Immature natural killer cell (primary cell): ENCODE measurements at regions not wholly inside any gene's neighbourhood (a gene's known extent, or its start where the extent isn't known, plus 50 kb on each side); places are given as distances from the start of the nearest gene placed in this dataset.

Source experiments
- DNase-seq, 3 donors: peaks; one replicate each; pipeline ENCODE4 v3.0.0; 2022; ENCODE audit warnings: mixed read lengths in 1 of 3
- H3K27ac Mint-ChIP-seq, 6 donors: one replicate each; pipeline ENCODE4 v1.8.0; 2020; ENCODE audit warnings: mixed read lengths in 6 of 6, mild to moderate bottlenecking in 5 of 6, inconsistent platforms in 4 of 6, moderate library complexity in 3 of 6
- H3K27me3 Mint-ChIP-seq, 3 donors: one replicate each; pipeline ENCODE4 v1.8.0; 2020 to 2021; ENCODE audit warnings: low read depth in 3 of 3, mild to moderate bottlenecking in 3 of 3, mixed read lengths in 3 of 3, moderate library complexity in 3 of 3, inconsistent platforms in 1 of 3
- H3K36me3 Mint-ChIP-seq, 3 donors: one replicate each; pipeline ENCODE4 v1.8.0; 2020; ENCODE audit warnings: mixed read lengths in 3 of 3, inconsistent platforms in 2 of 3, mild to moderate bottlenecking in 2 of 3
- H3K4me1 Mint-ChIP-seq, 2 donors: one replicate each; pipeline ENCODE4 v1.8.0; 2020; ENCODE audit warnings: inconsistent platforms in 2 of 2, mild to moderate bottlenecking in 2 of 2, mixed read lengths in 2 of 2, moderate library complexity in 1 of 2
- H3K4me3 Mint-ChIP-seq, 5 donors: one replicate each; pipeline ENCODE4 v1.8.0; 2020; ENCODE audit warnings: mild to moderate bottlenecking in 5 of 5, mixed read lengths in 5 of 5, inconsistent platforms in 3 of 5, moderate library complexity in 3 of 5
- H3K9me3 Mint-ChIP-seq, 6 donors: one replicate each; pipeline ENCODE4 v1.8.0; 2020; ENCODE audit warnings: mild to moderate bottlenecking in 6 of 6, mixed read lengths in 6 of 6, inconsistent platforms in 4 of 6, moderate library complexity in 3 of 6

- Mint-ChIP-seq H3K27ac (no peak overlapping the region), H3K4me3 (no peak overlapping the region), H3K36me3 (no peaks in the 10 kb centered on the region), H3K27me3 (no peaks in the 10 kb centered on the region), H3K4me1 (no peaks in the 10 kb centered on the region), H3K9me3 (peaks cover 0 to 13% (median 6%) of the 10 kb centered on the region in 6 donors)
- no peak for DNase-seq
These were observed 133.7 kb upstream of the POU1F1 start for GRCh38 chr3:87410110-87410509.

GRCh38 chr3:87398168-87398801 lies 121.9 kb upstream of the POU1F1 start:
- DNase-seq: no peak
- Mint-ChIP-seq H3K4me1 (no peaks in the 10 kb centered on the region), H3K36me3 (no peaks in the 10 kb centered on the region), H3K9me3 (peaks cover 0 to 13% (median 8%) of the 10 kb centered on the region in 6 donors), H3K27me3 (peaks cover 0 to 2% (median 0%) of the 10 kb centered on the region in 3 donors), H3K4me3 (no peak overlapping the region), H3K27ac (no peak overlapping the region)

GRCh38 chr3:87397211-87397610 lies 120.8 kb upstream of the POU1F1 start:
- Mint-ChIP-seq H3K9me3 (peaks cover 0 to 13% (median 9%) of the 10 kb centered on the region in 6 donors), H3K27me3 (peaks cover 0 to 2% (median 0%) of the 10 kb centered on the region in 3 donors)

GRCh38 chr3:87390821-87391220 lies 114.4 kb upstream of the POU1F1 start:
- Mint-ChIP-seq H3K4me3 (no peak overlapping the region), H3K27me3 (no peaks in the 10 kb centered on the region), H3K36me3 (no peaks in the 10 kb centered on the region), H3K4me1 (no peaks in the 10 kb centered on the region), H3K27ac (no peak overlapping the region), H3K9me3 (peaks cover 0 to 10% (median 5%) of the 10 kb centered on the region in 6 donors)
- no peak for DNase-seq

More at GRCh38 chr3:87397211-87397610, 120.8 kb upstream of the POU1F1 start:
- no peak for DNase-seq
- no peak overlapping the region for H3K4me3 Mint-ChIP-seq
- H3K36me3 Mint-ChIP-seq: no peaks in the 10 kb centered on the region
- no peaks in the 10 kb centered on the region for H3K4me1 Mint-ChIP-seq
- H3K27ac Mint-ChIP-seq: no peak overlapping the region

GRCh38 chr3:87390353-87390752 lies 114.0 kb upstream of the POU1F1 start:
- DNase-seq: no peak
- Mint-ChIP-seq H3K4me1 (no peaks in the 10 kb centered on the region), H3K27me3 (peaks cover 0 to 2% (median 0%) of the 10 kb centered on the region in 3 donors), H3K4me3 (no peak overlapping the region), H3K36me3 (no peaks in the 10 kb centered on the region), H3K9me3 (peaks cover 0 to 10% (median 5%) of the 10 kb centered on the region in 6 donors), H3K27ac (no peak overlapping the region)

GRCh38 chr3:87375231-87375682 lies 98.9 kb upstream of the POU1F1 start:
- Mint-ChIP-seq H3K27ac (no peak overlapping the region), H3K9me3 (no peaks in the 10 kb centered on the region), H3K4me1 (no peaks in the 10 kb centered on the region), H3K4me3 (no peak overlapping the region), H3K36me3 (no peaks in the 10 kb centered on the region), H3K27me3 (peaks cover 0 to 8% (median 2%) of the 10 kb centered on the region in 3 donors)
- DNase-seq: no peak

GRCh38 chr3:87370007-87370406 lies 93.6 kb upstream of the POU1F1 start:
- Mint-ChIP-seq H3K27me3 (peaks cover 1 to 10% (median 2%) of the 10 kb centered on the region in 3 donors), H3K4me3 (no peak overlapping the region), H3K36me3 (no peaks in the 10 kb centered on the region), H3K9me3 (no peaks in the 10 kb centered on the region), H3K4me1 (no peaks in the 10 kb centered on the region), H3K27ac (no peak overlapping the region)
- DNase-seq: no peak

- Mint-ChIP-seq H3K27me3 (peaks cover 1 to 5% (median 1%) of the 10 kb centered on the region in 3 donors), H3K36me3 (no peaks in the 10 kb centered on the region), H3K4me3 (no peak overlapping the region), H3K4me1 (no peaks in the 10 kb centered on the region), H3K9me3 (no peaks in the 10 kb centered on the region), H3K27ac (no peak overlapping the region)
- DNase-seq: no peak
These were observed 91.4 kb upstream of the POU1F1 start for GRCh38 chr3:87367736-87368135.

- Mint-ChIP-seq H3K27ac (no peak overlapping the region), H3K4me3 (no peak overlapping the region), H3K9me3 (no peaks in the 10 kb centered on the region), H3K4me1 (no peaks in the 10 kb centered on the region), H3K36me3 (no peaks in the 10 kb centered on the region), H3K27me3 (peaks cover 0 to 5% (median 4%) of the 10 kb centered on the region in 3 donors)
- DNase-seq: no peak
These were observed 87.3 kb upstream of the POU1F1 start for GRCh38 chr3:87363721-87364120.

GRCh38 chr3:87361956-87362355 lies 85.6 kb upstream of the POU1F1 start:
- no peak for DNase-seq
- peaks cover 0 to 4% (median 0%) of the 10 kb centered on the region in 3 donors for H3K27me3 Mint-ChIP-seq
- no peaks in the 10 kb centered on the region for H3K9me3 Mint-ChIP-seq

GRCh38 chr3:87361271-87361670 lies 84.9 kb upstream of the POU1F1 start:
- H3K9me3 Mint-ChIP-seq: no peaks in the 10 kb centered on the region
- H3K4me3 Mint-ChIP-seq: no peak overlapping the region
- DNase-seq: no peak
- no peaks in the 10 kb centered on the region for H3K36me3 Mint-ChIP-seq
- no peak overlapping the region for H3K27ac Mint-ChIP-seq
- no peaks in the 10 kb centered on the region for H3K4me1 Mint-ChIP-seq
- H3K27me3 Mint-ChIP-seq: peaks cover 0 to 4% (median 0%) of the 10 kb centered on the region in 3 donors

More at GRCh38 chr3:87361956-87362355, 85.6 kb upstream of the POU1F1 start:
- no peaks in the 10 kb centered on the region for H3K4me1 Mint-ChIP-seq
- no peaks in the 10 kb centered on the region for H3K36me3 Mint-ChIP-seq
- no peak overlapping the region for H3K4me3 Mint-ChIP-seq
- no peak overlapping the region for H3K27ac Mint-ChIP-seq

- Mint-ChIP-seq H3K27ac (no peak overlapping the region), H3K4me3 (no peak overlapping the region), H3K9me3 (no peaks in the 10 kb centered on the region), H3K27me3 (peaks cover 0 to 4% (median 0%) of the 10 kb centered on the region in 3 donors), H3K36me3 (no peaks in the 10 kb centered on the region), H3K4me1 (no peaks in the 10 kb centered on the region)
- DNase-seq: no peak
These were observed 83.4 kb upstream of the POU1F1 start for GRCh38 chr3:87359826-87360225.

- Mint-ChIP-seq H3K4me3 (no peak overlapping the region), H3K27me3 (peaks cover 0 to 4% (median 0%) of the 10 kb centered on the region in 3 donors), H3K9me3 (no peaks in the 10 kb centered on the region), H3K4me1 (no peaks in the 10 kb centered on the region), H3K27ac (no peak overlapping the region), H3K36me3 (no peaks in the 10 kb centered on the region)
- no peak for DNase-seq
These were observed 82.6 kb upstream of the POU1F1 start for GRCh38 chr3:87359025-87359424.

GRCh38 chr3:87358066-87358465 lies 81.7 kb upstream of the POU1F1 start:
- Mint-ChIP-seq H3K4me1 (no peaks in the 10 kb centered on the region), H3K27ac (no peak overlapping the region), H3K4me3 (no peak overlapping the region), H3K9me3 (no peaks in the 10 kb centered on the region), H3K27me3 (peaks cover 0 to 4% (median 0%) of the 10 kb centered on the region in 3 donors), H3K36me3 (no peaks in the 10 kb centered on the region)
- DNase-seq: no peak

GRCh38 chr3:87354398-87354797 lies 78.0 kb upstream of the POU1F1 start:
- Mint-ChIP-seq H3K4me1 (no peaks in the 10 kb centered on the region), H3K9me3 (no peaks in the 10 kb centered on the region), H3K4me3 (no peak overlapping the region), H3K27ac (no peak overlapping the region), H3K36me3 (no peaks in the 10 kb centered on the region), H3K27me3 (peaks cover 0 to 2% (median 0%) of the 10 kb centered on the region in 3 donors)
- DNase-seq: no peak
